ENCODE measurements at regions not wholly inside any gene's neighbourhood (a gene's known extent, or its start where the extent isn't known, plus 50 kb on each side); places are given as distances from the start of the nearest gene placed in this dataset.

DNA sequence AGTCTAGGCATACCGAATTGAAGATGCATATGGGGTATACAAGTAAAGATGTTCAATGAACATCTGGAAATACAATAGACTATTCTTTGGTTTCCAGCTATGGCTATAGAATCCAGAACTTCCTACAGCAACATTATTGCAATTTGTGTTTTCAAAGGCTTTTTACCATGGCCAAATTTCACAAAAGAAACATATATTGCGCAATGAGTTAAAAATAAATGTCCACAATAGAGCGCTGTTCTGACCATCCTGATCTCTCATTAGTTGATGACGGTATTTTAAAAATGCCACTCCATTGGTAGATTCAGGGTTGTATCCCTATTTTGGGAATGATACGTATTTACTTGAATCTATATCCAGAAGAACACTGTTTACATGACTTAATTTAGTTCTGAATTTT lies 139.2 kb downstream of the LINC00632 start:
- DNase-seq: no peak

DNA sequence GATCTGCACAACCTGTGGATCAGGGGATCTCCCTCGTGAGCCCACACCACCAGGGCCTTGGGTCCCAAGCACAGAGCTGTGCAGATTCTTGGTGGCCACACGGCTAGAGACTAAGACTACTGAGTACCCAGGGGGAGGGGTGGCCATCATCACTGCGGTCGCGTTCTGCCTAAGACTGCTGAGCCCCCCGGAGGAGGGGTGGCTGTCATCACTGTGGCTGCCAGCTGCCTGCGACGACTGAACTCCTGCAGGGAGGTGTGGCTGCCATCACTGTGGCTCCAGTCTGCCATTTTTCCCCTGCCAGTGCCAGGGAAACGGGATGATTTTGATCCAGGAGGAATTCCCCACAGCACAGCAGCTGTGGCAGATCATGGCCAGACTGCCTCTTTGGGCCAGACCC lies 141.7 kb upstream of the SPANXB1 start:
- DNase-seq: no peak

DNA sequence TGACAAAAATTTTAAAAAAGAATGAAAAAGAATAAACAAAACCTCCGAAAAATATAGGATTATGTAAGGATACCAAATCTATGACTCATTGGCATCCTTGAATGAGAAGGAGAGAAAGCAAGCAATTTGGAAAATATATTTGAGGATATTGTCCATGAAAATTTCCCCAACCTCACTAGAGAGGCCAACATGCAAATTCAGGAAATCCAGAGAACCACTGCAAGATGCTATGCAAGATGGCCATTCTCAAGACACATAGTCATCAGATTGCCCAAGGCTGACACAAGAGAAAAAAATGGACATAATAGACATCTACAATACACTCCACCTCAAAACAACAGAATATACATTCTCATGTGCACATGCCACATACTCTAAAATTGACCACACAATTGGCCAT lies 135.9 kb upstream of the SPANXB1 start:
- no peak for DNase-seq

DNA sequence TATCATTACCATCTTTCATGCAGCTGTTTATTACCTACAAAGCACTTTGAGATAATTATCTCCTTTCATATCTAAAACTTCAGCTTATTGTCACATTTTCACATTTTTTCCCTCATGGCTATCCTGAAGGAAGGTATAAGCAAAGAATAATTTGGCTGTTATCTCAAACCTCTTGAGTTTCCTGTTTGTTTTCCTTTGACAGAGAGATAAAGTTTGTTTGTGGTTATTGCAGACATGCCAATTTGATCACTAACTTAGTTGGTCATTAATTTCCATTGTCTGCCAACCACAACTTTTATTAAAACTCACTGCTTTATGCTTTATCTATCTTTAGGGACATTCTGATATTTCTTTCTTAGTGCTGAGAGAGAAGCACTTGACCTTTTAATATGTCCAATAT lies 89.8 kb upstream of the SPANXB1 start:
- no peak for DNase-seq

DNA sequence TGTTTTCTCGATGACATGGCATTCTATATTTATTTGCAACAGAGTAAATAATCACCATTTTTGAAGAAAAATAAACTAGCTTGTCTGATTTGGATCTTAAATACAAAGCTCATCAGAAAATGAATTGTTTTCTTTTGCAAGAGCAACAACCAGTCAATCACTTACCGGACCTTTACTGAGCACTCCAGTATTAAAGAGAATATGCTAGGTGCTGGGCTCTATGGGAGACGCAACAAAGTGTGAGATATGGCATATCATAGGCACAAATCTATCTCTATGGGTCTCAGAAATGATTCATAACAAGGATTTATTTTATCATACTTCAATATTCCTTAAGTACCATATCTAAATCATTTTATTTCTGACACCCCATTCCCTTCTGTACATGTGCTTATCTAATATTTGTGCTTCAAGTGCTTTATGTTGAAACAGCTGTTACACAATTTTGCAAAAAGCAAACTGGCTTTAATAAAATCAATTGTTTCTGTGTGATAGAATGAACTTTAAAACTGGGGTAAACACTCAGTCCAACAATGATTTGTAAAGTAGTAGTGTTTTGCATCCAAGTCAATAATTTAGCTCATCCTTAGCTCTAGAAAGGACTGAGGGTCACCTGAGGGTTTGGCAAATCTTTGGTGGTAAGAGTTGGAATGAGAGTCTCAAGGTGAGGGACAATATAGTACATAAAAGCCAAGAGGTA lies 88.4 kb upstream of the SPANXB1 start:
- no peak for DNase-seq

DNA sequence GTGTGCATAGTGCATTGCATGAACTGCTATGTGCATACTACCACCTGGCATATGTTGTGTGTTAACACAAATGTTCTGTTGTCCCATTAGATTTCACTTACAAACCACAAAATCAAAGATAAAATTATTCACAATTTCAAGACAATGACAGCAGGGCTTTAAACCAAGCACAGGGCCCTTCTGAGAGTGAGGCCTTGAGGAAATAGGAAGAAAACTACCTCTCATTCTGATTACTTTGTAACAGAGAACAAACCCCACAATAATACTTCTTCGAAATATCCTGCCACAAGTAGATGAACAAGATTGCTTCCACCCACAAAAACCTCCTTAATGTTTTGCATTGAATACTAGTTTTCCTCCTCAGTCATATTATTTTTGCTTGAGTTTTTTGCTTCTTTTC lies 85.5 kb upstream of the SPANXB1 start:
- no peak for DNase-seq

DNA sequence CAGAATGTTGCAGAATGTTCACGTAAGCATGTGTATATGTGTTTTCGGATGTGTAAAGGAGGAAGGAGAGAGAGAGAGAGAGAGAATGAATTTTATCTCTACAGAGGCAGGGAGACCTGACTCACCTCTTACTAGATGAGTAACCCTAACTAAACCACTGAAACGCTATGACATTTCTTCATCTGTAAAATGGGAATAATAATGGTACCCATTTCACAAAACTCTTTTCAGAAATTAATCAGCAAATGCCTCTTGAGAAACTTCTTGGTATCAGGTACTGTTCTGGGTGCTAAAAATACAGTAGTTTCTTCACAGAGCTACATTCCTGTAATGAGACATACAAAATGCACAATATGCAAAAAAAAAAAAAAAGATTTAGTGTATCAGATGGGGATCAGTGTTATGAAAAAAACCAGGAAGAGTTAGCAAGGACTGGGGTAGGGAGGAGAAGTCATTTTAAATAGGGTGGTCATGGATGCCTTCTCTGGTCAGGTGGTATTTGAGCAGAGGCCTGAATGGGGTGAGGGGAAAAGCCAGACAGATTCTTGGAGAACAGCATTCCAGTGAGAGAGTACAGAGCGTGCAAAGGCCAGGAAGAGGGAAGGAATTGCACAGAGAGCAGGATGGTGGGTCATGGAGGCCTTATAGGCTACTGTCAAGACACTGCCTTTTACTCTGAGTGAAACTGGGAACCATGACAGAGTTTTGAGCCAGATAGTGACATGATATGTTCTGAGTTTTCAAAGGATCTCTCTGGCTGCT lies 84.9 kb upstream of the SPANXB1 start:
- no peak for DNase-seq

DNA sequence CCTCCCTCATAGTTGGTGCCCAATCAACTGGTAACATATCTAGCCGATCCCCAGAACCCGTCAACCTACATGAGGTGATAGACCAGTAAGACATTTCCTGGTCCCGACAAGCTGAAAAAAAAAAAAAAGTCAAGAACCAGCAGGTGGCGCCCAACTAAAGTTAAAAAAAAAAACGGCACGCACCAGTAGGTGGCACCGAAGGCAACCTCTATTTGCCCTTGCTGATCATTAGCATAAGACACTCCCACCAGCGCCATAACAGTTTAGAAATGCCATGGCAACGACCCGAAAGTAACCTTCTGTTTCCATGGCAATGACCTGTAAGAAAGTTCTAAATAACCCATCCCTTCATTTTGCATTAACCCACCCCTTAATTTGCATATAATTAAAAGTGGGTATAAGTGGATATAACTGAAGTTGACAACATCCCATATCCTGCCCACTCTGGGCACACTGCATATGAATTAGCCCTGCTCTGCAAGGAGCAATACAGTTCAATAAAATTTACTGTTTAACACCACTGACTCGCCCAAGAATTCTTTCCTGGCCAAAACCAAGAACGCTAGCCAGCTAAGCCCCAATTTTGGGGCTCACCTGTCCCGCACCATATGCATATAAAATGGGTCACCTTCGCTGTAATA lies 83.9 kb upstream of the SPANXB1 start:
- peak; percentile 46 for DNase-seq

DNA sequence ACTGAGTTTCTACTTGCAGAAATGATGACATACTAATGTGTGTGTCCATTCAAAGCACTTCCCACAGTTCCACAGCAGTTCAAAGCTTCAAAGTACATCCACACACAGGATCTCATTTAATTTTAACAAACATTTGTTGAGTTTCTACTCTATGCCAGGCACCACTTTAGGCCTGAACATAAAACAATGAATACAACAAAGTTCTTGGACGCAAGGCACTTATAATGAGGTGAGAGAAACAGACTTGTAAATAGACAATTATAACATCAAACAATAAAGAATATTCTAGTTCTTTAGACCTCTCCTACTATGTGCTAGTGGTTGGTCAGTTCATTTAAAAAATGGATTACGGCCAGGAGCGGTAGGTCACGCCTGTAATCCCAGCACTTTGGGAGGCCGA lies 82.0 kb upstream of the SPANXB1 start:
- DNase-seq: no peak

DNA sequence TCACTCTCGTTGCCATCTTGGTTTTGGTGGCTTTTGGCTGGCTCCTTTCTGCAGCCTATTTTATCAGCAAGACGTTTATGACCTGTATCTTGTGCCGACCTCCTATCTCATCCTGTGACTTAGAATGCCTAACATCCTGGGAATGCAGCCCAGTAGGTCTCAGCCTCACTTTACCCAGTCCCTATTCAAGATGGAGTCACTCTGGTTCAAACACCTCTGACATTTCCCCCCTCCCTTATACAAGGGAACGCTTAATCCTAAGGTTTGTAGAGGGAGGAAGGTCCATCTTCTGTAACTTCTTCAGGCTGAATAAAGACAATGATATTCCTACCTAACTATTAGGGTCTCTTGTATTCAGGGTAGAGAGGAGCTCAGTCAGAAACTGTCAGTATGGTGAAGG lies 79.3 kb upstream of the SPANXB1 start:
- no peak for DNase-seq

DNA sequence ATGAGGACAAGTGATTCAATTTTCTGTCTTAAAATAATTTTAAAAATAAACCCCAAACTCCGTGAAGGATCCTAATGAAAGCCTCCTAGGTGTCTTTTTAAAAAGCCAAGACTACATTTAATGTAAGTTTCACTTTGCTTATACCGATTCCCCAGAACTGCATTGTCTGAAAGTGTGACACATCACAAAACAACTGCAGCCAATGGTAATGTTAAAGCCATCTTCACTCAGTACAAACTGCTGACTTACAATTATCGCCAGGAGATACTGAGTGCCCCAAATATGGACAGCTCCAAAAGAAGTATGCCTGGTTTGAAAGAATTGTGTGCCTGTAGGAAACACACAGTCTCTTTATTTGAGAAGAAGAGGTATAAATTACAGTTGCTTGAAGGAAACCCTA lies 73.7 kb upstream of the SPANXB1 start:
- DNase-seq: no peak

DNA sequence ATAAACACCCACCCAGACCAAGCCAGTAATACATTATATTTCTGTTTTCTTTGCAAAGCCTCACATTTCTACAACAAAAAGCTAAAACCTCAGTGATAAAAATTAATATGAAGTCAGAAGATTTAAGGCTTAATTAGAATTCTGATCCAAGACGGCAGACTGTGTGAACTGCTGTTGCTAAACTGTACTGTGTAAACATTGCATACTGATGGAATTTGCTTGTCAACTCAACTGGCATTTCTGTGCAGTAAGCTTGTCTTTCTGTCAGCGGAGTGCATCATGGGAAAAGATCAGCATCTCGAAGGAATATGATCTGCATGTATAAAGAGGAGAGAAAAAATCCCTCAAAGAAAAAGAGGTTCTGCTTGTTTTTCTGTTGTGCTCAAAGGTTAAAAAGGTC lies 69.4 kb upstream of the SPANXB1 start:
- DNase-seq: no peak

DNA sequence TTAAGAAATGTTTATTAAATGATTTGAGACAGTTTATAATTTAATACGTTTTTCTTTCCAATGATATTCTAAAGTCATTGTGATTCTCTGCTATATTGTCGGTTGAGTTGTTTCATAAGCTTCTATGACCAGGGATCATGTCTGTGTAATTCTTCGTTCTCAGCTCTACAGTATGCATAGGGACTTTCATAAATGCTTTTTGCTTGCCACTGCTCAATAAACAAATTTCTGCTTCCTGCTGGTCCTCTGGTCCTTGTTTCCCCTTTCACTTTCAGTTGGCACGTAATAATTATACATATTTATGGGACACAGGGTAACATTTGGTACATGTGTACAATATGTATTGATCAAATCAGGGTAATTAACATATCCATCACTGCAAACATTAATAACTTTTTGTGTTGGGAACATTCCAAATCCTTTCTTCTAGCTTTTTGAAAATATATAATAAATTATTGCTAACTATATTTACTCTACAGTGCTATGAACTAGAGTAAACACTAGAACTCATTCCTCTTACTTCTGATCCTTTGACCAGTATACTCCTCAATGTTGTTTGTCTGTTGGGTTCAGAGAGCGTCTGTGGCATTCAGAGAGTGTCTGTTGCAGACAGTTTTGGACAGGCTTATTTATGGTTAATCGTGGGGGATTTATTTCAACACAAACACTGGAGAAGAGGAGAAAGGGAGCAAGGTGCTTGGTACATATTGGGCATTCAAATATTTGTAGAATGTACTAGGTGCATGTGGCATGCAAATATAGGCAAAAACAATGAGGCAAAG lies 68.3 kb upstream of the SPANXB1 start:
- DNase-seq: no peak

DNA sequence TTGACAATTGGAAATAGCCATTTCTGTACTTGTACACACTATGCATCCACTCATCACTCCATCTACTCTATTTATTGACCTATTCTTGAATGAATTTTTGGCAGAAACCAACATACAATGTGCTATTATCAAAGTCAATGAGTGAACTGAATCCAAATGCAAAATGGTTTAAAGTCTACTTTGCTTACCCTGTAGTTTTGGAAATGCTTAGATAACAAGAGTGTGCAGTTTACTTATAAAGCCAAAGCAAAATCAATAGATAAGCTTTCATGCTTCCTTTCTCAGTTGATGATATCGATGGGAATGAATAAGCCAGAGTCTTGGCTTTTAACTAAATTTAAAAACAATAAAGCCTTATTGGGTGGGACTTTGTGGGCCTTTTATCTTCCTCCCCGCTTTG lies 58.9 kb upstream of the SPANXB1 start:
- DNase-seq: no peak

DNA sequence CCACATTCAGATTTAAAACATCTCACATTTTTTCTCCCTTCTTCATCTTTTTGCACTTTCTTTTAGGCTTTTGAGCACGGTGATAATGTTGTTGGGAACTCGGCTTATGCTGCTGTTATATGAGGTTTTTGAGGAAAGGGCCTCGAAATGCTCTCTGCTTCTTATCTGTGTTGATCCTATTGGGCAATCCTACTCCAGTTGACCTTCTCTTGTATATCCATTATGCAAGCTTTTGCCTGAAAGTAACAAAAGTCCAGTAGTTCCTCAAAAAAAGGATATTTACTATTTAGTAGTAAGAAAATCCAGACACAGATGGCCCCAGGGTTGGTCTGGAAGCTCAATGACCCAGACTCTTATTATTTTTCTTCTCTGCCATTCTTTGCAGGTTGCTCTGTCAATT lies 57.7 kb upstream of the SPANXB1 start:
- no peak for DNase-seq

DNA sequence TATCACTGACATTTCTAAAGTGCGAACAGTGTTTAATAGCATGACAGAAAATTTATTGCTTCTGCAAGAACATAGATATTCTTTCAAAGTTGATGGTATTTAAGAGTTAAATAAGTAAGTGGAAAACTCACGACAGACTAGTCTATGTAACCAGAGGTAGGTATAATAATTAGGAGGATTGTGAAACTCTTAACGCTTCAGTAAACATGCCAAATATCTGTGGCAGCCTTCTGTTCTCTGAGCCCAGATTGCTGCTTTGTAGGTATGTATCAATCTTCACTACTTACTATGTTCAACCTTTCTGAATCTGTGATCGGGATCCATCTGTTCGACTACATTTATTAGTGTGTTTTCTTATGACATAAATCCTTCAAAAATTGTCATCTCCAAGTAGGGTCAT lies 53.6 kb upstream of the SPANXB1 start:
- DNase-seq: no peak

DNA sequence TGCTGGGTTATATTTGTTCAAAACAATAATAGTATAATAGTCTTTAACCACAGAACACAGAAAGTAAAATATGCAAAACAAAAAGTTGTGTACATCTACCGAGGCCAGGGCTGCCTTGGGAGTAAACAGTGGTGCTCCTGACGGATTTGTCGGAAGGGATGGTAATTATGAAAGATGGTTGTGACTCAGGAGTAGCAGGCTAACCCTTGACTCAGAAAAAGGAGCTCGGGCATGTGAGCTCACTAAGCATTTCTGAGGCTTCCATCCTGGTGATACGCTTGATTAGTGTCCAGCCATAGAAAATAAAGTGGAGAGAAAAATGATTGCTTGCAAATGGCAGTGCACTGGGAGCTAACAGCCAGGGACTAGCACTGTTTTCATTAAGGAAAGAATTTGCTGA lies 53.2 kb upstream of the SPANXB1 start:
- DNase-seq: no peak
